Stomach (tissue), 4 donors: ENCODE measurements at regions not wholly inside any gene's neighbourhood (a gene's known extent, or its start where the extent isn't known, plus 50 kb on each side); places are given as distances from the start of the nearest gene placed in this dataset.

ENCODE experiments used
- CTCF ChIP-seq, 7 experiments: fragments of 450-650 bp in 4 of 7; fragments of 200-600 bp in 3 of 7; sonication (generic) in 3 of 7; IDR thresholded peaks; one replicate each; pipeline ENCODE4 v1.5.1; 2016 to 2019; ENCODE audit warnings: antibody characterized with exemption in 7 of 7, control low read depth in 2 of 7, mild to moderate bottlenecking in 1 of 7
- POLR2A ChIP-seq, 4 donors: fragments of 450-650 bp; IDR thresholded peaks; one replicate each; pipeline ENCODE4 v1.6.1; 2016; ENCODE audit warnings: antibody characterized with exemption in 4 of 4, control low read depth in 2 of 4, mild to moderate bottlenecking in 1 of 4, moderate library complexity in 1 of 4
- POLR2AphosphoS5 ChIP-seq, 3 donors: sonication (generic); formaldehyde crosslinking; IDR thresholded peaks; one replicate each; pipeline ENCODE4 v1.6.1; 2016; ENCODE audit warnings: antibody characterized with exemption in 3 of 3

DNA sequence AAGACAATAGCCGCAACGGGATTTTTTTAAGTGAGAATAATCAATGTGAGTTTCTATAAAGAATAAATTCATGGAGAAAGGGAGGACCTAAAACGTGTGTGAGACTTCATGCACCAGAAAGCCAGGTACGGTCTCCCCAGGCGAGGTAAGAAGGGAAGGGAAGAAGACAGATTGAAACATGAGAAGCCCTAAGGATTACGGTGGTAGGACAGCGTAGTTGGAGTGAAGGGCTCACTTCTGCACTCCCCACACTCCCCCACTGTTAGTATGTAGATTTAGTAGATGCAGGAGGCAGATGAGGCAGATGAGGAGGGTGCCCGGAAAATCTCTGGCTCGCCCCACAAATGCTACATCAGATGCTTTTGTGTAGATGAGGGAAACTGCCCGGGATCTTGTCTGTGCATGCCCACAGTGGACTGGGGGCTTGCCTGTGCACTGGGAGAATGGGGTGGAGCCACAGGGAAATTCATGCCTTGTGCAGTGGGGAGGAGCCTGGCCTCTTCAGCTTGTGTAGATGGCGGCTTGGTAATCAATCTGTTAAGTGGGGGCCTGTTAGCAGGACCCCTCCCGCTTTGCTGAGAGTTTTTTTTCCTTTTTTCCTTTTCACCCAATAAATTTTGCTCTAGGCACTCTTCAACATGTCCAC, 1544.5 kb upstream of the TENM3 start:
- TF ChIP-seq POLR2AphosphoS5 (IDR thresholded peaks at IDR 0.05): no peak
- TF ChIP-seq POLR2A (IDR thresholded peaks at IDR 0.05): no peak
- no peak for TF ChIP-seq CTCF (IDR thresholded peaks at IDR 0.05)
